Cortex of kidney (tissue), 1 donor: ENCODE measurements at regions not wholly inside any gene's neighbourhood (a gene's known extent, or its start where the extent isn't known, plus 50 kb on each side); places are given as distances from the start of the nearest gene placed in this dataset.

Experiments used
- DNase-seq: peaks from one replicate; lab custom pipeline; 2025; lab: John Stamatoyannopoulos, UW

DNA sequence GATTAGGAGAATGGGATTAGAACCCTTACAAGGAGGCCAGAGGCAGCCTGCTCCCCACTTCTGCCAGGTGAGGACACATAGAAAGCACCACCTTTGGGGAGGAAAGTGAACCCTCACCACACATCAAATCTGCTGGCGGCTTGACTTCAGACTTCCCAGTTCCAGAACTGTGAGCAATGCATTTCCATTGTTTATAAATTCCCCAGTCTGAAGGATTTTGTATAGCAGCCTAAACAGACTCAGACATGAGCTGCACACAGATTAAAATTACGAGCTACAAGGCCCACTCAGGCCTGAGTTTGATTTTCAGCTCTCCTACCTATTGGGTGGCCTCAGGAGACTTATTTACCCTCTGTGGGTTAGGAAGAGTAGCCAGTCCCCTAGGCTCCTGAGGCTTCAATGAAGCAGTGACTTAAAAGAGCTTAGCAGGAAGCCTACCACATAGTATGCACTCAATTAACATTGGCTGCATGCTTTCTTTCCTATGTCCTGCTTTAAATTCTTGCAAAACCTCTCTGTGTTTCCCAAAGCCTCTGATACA, 350.7 kb upstream of the ZMIZ1 start:
- no peak for DNase-seq

DNA sequence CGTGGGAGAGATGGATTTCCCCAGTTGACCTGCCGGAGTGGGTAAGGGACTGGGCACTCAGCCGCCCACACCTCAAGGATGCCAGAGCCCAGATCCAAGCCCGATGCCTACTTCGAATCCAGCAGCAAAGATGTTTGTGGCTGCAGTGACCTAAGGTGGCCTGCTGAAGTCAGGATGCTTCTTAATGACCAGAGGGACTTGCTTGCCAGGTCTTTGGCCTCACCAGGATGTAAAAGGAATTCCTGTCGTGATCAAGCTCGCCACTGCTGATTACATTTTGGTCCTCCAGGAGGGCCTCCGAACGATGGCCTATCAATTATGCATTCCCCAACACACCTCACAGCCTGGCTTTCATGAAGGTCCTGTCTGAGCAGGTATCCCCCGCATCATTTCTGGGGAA, 349.5 kb upstream of the ZMIZ1 start:
- no peak for DNase-seq

GRCh38 chr10:78720091-78720490, 348.7 kb upstream of the ZMIZ1 start:
- no peak for DNase-seq

- DNase-seq, result no peak
Observed at GRCh38 chr10:78721231-78721630, 347.5 kb upstream of the ZMIZ1 start.

GRCh38 chr10:78724846-78725245, 343.9 kb upstream of the ZMIZ1 start:
- DNase-seq, result no peak

DNA sequence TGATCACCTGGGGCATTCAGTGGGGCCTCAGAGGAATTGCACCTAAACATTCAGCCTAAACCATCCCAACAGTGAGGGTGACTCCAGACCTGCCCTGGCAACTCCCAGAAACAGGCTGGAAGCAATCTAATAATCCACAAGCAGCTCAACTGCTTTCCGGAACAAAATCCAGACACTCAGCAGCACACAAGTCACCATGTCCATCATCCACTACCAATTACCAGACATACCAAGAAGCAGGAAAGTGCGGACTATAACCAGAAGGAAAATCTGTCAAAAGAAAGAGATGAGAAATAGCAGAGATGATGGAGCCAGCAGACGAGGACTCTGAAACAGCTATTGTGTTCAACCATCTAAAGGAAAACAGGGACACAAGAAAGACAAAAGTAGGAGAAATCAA, 342.6 kb upstream of the ZMIZ1 start:
- no peak for DNase-seq

- DNase-seq, result no peak
Observed at GRCh38 chr10:78727251-78727650, 341.5 kb upstream of the ZMIZ1 start.

GRCh38 chr10:78727728-78728127, 341.0 kb upstream of the ZMIZ1 start:
- no peak for DNase-seq

GRCh38 chr10:78728176-78728575, 340.6 kb upstream of the ZMIZ1 start:
- no peak for DNase-seq

DNA sequence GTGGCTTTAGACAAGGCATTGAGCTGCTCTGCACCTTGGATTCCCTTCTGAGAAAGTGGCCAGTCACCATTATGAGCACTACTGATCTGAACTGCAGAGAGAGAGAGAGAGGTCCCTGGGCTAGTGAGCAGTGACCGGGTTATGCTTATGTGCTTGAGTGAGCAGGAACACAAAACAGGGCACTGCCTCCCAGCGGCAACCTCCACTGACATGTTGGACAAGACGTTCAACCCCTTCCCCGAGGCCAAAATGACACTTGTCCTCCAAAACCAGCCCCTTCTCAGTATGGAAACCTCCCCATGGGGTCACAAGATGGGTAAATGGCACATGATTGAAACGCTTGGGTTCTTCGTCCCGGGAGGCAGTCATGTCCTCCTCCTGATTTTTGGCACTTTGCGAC, 339.4 kb upstream of the ZMIZ1 start:
- no peak for DNase-seq

DNA sequence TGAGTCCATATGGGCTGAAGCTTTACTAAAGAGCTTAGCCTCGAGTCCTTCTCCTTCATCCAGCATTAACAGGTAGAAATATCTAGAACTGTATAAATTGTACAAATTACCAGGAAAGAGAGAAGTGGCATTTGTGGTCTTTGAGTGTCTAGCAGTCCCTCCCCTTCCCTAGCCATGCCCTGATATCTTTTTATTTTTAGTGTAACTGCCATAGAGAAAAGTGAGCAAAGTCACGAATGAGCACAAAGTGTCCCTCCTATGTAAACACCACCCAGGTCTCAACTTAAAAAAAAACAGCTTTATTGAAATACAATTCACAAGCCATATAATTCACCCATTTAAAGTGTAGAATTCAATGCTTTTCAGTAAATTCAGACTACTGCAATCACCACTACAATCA, 339.0 kb upstream of the ZMIZ1 start:
- DNase-seq, result no peak

GRCh38 chr10:78730754-78731153, 338.0 kb upstream of the ZMIZ1 start:
- no peak for DNase-seq

DNA sequence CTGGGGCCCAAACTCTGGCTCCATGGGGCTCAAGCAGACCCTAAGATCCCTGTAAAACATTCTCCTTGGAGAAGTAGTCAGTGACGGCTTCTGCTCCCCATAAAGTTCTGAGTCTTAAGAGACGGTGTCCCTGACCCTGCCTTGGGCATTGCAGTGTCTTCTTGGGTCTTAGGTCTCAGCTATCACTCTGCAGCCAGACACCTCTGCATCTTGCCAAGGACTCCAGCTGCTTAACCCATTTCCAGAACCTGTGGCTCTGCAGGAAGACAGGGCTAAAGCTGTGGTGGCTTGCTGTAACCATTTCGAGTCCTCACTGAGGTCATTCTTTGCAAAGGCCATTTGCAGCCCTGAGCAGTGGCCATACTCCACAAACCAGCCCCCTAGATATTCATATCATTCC, 337.1 kb upstream of the ZMIZ1 start:
- DNase-seq, result no peak

DNA sequence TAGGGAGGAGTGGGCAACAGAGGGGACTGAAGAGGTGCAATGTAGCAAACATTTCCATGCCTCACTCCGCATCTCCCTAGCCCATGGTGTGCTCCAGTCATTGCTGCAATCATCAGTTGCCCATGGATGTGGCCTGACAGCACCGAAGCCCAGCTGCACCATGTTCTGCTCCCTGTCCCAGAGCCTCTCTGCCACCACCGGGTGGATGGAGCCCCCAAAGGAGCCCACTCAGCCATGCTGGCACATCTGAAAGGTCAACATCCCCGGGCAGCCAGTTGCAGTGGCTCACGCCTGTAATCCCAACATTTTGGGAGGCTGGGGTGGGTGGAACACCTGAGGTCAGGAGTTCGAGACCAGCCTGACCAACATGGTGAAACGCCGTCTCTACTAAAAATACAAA, 336.4 kb upstream of the ZMIZ1 start:
- no peak for DNase-seq

GRCh38 chr10:78736926-78737630, 331.7 kb upstream of the ZMIZ1 start:
- DNase-seq, result no peak

DNA sequence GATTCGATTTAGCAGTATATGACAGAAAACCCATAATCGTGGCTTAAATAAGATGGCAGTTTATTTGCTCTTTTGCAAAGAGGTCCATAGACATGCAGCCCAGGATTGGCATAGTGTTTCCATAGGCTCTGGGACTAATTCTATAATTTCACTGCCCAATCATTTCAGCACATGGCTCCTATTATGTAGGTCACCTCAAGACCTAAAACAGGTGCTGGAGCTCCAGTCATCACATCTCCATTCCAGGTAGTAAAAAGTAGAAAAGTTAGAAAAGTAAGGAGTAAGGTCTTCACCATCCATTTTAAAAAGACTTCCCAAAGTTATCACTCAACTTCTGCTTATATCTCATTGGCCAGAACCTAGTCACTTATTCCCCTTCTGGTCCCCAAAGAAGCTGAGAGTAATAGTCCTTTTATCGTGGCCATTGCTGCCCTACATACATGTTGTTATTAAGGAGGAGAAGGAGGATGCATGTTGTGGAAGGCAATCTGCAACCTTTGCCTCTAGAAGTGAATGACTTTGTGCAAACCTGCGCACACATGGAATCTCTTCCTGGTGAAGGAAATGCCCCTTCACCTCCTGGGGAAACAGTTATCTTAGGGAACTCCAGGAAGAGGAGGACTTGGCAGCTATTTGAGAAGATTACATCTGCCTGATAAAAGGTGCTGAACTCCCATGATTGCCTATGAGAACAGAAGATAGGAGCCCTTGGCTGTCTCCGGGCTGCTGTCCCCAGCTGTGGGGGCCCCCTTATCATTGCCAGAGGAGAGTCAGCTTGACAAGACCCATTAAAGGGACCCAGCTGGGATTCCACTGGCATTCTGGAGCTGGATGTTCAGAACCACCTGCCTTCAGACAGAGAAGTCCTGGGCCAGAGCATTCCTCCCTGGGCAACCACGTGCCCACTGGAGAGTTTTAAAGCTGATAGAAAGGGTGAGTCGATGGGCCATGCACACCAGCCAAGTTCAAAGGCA, 330.6 kb upstream of the ZMIZ1 start:
- DNase-seq, result no peak

- no peak for DNase-seq
Observed at GRCh38 chr10:78738861-78739260, 329.9 kb upstream of the ZMIZ1 start.

DNA sequence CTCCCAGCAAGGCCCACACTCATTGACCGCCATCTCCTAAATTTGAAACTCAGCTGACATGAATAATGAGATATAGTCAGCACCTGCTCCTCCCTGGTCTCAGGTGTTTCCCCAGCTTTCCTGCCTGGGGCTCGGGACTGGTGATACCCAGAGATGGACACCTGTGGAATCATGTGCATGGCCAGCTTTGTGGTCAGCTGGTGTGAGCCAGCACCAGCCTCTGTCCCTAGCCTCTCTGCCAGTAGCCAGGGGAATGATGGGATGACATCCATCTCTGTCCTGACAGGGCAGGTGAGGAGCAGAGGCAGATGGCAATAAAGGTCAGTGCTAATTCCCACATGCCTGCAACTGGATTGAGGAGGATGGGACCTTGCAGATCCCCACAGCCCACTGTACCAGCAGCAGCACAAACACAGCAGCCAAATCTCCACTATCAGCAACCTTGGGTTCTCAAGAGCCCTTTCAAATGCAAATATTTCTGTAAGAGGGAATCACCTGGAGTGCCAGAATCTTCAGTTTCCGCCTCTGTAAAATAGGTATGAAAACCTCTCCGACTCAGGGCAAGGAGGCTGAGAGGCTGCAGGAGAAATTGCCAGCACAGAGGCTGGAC, 329.2 kb upstream of the ZMIZ1 start:
- DNase-seq, result no peak

DNA sequence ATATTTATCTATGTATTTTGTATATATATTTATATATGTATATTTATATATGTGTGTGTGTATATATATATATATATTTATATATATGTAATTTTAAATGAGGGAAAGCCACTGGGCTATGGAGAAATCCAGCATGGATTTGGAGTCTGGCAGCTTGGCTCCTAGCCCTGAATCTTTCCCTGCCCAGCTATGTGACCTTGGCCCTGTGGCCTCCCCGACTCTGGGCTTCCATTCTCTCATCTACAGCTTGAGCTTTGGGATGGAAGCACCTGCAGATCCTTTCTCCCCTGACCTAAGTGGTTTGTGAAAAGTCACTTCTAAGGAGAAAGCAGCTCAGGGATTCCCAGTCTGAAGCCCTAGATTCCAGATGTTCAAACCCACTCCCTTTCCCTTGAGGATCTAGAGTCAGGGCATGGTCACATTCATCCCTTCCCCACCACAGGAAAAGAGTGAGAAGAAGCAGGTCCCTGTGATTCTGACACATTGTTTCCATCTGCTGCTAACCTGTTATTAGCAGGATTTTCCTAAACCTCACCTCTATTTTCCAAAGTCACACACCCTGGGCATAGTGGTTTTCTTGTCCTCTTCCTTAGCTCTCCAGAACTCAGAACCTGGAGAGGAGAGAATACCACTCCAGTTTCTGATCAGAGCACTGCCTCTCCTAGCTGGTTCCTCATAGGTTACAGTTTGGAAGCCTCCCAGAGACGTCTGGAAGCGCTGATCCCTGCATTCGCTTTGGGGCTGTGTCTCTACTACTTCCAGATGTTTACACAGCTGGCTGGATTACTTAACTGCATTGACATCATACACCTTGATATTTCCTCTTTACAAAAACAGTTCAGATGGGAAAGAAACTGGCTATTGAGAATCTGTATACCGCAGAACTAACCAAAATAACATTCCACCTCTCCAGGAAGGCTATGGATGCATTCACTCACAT, 327.5 kb upstream of the ZMIZ1 start:
- no peak for DNase-seq

DNA sequence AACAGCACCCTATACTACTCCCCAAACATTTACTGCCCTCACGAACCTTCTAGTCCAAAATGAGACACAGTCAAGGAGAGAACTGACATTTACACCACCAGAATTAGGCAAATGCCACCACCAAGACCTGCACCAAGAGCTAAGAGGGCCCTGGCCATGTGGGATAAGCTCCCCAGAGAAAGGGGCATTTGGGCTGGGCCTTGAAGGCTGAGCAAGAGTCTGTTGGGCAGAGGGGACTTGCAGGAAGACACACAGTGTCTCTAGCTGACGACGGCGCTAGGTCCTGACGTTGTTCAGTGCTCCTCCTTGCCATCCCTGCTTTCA, 326.4 kb upstream of the ZMIZ1 start:
- DNase-seq, result no peak

DNA sequence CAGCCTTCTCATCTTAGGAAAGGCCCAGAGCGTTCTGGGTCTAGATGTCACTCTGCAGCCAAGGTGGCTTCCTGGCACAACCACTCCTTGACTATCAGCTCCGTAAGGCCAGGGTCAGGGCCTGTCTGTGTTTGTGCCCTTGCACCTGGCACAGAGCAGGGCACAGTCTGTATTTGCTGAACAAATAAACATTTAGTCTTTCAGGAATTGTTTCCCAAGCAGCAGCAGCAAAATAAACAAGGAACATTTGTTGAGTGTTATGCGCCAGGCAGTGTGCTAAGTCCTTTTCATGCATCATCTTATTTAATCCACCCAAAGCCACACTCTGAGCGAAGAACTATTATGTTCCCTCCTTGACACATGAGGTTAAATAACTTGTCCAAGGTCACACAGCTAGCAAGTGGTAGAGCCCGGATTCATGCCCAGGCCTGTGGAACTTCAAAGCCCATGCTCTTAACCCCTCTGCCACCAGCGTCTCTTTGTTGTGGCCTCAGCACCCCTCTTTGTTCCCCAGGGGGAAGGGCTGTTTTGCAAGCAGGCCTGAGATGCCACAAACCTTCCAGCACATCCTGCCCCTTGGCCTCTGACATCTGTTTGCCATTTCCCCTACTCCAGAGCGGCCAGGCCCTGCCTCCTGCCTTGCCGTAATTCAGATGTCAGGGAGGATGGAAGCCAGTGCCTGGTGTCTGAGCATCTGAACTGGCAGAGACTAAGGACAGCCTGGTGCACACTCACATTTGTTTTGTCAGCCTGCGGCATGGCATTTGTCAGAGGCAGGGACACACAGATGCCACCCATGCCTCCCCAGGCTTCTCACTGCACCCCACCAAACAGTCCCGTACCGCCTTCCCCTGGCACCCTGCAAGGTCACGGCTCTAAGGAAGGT, 325.8 kb upstream of the ZMIZ1 start:
- DNase-seq, result no peak
